ENCODE measurements at regions not wholly inside any gene's neighbourhood (a gene's known extent, or its start where the extent isn't known, plus 50 kb on each side); places are given as distances from the start of the nearest gene placed in this dataset.

DNA sequence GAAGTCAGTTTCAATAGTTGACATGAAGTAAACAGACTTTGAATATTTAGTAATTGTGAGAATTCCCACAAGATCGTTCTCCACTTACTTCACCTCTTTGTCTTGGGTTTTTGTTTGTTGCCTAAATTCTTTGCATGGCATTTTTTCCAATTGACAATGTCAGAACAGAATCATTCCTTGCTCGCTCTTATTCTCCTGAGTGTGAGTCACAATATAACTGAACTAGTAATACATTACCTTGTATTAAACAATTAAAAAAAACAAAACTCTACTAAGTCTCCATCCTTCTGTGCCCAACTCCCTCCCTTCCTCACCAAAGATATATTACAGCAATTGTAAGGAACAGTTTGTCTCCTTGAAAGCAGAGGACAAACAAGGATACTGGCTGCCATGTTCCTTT is 638.8 kb upstream of the NOVA1 start:
- TF ChIP-seq, protein P1, sequence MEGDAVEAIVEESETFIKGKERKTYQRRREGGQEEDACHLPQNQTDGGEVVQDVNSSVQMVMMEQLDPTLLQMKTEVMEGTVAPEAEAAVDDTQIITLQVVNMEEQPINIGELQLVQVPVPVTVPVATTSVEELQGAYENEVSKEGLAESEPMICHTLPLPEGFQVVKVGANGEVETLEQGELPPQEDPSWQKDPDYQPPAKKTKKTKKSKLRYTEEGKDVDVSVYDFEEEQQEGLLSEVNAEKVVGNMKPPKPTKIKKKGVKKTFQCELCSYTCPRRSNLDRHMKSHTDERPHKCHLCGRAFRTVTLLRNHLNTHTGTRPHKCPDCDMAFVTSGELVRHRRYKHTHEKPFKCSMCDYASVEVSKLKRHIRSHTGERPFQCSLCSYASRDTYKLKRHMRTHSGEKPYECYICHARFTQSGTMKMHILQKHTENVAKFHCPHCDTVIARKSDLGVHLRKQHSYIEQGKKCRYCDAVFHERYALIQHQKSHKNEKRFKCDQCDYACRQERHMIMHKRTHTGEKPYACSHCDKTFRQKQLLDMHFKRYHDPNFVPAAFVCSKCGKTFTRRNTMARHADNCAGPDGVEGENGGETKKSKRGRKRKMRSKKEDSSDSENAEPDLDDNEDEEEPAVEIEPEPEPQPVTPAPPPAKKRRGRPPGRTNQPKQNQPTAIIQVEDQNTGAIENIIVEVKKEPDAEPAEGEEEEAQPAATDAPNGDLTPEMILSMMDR (optimal IDR thresholded peaks at IDR 0.05 in 1 of 3, IDR thresholded peaks at IDR 0.05 in 1 of 3, conservative IDR thresholded peaks at IDR 0.05 in 1 of 3; ENCODE audit: extremely low read depth in 1 of 3, insufficient read depth in 2 of 3, low read length in 3 of 3): no peak
- TF ChIP-seq EZH2 (IDR thresholded peaks at IDR 0.05; ENCODE audit: low read length): no peak

All from keratinocyte (primary cell).